ENCODE measurements at regions not wholly inside any gene's neighbourhood (a gene's known extent, or its start where the extent isn't known, plus 50 kb on each side); places are given as distances from the start of the nearest gene placed in this dataset.

DNA sequence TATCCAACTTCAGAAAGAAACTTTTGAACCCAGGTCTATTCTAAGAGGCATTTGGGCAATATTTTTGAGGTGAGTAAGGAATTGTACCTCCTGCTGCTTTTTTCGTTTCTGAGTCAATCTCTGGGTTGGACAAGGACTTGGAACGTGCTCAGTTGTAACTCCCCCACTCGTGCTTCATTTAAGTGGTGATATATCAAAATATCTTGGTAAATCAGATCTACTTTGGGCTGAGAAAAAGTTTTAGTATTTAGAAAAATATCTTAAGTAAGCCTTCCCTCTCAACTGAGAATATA, 728.9 kb downstream of the EFNB2 start:
- no peak for DNase-seq (ENCODE audit: low read depth in 2 of 3, low spot score in 1 of 3)

- DNase-seq (ENCODE audit: low read depth in 2 of 3, low spot score in 1 of 3): no peak
Measured at GRCh38 chr13:105805892-105806627, 729.4 kb downstream of the EFNB2 start.

DNA sequence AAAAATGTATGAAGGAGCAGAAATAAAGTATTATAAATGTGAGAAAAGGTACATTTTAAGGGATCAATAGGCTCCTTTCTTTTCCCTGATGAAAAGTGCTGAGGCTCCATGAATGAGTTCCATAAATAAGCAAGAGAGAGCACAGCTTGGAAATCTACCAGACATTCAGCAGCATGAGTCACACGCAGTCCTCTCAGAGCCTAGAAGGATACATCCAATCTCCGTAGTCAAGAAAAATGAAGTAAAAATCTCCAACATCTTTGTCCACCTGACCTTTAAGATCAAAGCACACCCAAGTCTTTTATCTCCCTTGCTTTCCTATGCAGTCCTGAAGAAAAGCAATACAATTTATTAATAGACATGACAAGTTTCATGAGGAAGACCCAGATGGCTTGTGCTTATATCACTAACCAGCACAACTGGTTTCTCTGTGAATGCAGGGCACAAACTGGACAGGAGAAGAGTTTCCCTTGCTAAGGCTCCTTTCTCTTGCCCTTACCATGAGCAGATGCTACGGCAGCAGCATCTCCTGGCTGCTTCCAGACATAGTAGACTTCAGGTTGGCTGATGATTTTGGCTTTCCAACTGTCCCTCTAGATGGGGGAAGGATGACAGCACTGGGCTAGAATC, 730.8 kb downstream of the EFNB2 start:
- DNase-seq (ENCODE audit: low read depth in 2 of 3, low spot score in 1 of 3): no peak

GRCh38 chr13:105799155-105799554, 736.3 kb downstream of the EFNB2 start:
- no peak for DNase-seq (ENCODE audit: low read depth in 2 of 3, low spot score in 1 of 3)

DNA sequence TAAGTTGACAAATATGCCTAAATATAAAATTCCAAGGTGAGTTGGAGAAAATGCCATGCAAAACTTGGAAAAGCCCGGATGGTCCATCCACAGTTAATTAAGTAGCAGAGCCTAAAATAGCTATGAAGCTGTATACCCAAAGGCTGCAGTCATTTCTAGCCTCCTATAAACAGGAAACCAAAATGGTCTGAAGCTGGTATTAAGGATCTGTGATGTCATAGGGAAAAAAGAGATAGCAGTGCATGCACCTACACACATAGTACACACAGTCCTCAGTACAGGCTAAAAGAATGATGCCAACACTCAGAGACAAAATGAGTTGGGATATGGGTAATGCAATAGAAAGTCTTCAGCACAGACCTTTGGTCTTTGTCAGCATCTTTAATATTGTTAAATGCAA, 736.9 kb downstream of the EFNB2 start:
- no peak for DNase-seq (ENCODE audit: low read depth in 2 of 3, low spot score in 1 of 3)

- no peak for DNase-seq (ENCODE audit: low read depth in 2 of 3, low spot score in 1 of 3)
Measured at GRCh38 chr13:105796081-105796480, 739.4 kb downstream of the EFNB2 start.

DNA sequence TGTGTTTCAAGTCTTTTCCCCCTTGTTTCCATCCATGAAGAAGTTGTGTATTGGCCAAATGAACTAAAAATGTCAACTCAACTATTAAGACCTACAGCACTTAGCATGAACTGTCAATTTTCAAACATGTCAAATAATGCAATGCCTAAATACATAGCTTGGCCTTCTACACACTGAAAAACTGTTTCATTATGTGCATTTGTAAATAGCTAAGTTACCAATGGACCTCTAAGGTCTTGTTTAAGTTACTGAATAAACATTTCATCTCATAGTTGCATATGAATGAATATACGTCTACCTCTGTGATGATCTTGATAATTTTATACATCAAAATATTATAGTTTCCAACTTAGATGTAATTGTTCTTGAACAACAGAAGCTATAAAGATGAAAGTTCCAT, 744.5 kb downstream of the EFNB2 start:
- no peak for DNase-seq (ENCODE audit: low read depth in 2 of 3, low spot score in 1 of 3)

DNA sequence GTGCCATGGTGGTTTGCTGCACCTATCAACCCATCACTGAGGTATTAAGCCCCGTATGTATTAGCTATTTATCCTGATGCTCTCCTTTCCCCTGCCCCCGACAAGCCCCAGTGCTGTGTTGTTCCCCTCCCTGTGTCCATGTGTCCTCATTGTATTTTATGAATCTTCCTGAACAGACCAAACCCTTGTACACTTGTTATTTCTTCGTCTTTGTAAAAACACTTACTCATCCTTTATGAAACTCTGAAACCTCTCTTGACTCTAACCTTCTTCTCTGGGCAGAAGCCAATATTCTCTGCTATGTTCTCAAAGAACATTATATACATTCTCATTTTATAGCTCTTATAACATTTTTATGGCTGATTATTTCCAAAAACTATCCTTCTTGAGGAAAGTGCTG, 746.9 kb downstream of the EFNB2 start:
- DNase-seq (ENCODE audit: low read depth in 2 of 3, low spot score in 1 of 3): no peak

DNA sequence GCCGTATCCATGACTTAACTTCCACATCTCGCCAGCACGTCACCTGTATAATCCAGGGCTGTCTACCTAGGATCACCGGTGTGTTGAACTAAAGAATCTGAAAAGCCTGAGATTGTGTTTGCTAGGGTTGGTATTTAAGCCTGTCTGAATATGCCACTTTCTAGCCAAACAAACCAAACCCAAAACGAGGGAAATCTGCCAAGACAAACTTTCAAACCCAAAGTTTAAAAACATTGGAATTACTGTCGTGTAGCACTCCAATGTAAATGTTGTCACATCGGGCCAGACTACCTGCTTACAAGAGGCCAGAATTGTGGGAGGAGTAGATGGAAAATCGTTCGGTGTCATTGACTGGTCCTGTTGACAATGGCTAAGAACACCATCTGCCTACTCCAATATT, 747.8 kb downstream of the EFNB2 start:
- no peak for DNase-seq (ENCODE audit: low read depth in 2 of 3, low spot score in 1 of 3)

- DNase-seq (ENCODE audit: low read depth in 2 of 3, low spot score in 1 of 3): no peak
Measured at GRCh38 chr13:105785436-105785835, 750.0 kb downstream of the EFNB2 start.

GRCh38 chr13:105783261-105783660, 752.2 kb downstream of the EFNB2 start:
- no peak for DNase-seq (ENCODE audit: low read depth in 2 of 3, low spot score in 1 of 3)

DNA sequence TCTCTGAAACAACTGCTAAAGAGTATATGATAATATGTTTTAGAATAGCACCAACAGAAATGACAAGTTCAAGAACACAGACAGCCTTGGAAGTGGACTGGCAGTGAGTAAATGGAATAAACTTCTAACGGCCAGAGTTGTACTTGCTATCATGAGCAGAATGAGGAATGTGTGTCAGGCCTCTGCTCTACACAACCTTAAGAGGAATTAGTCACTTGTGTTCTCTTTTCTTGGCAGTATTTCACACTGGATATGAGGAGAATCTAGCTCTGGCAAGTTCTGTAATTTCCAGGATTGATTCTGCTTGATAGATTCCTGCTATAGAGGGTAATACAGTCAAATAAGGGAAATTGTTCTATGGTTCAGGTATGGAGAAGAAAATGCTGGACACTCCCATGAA, 757.3 kb downstream of the EFNB2 start:
- no peak for DNase-seq (ENCODE audit: low read depth in 2 of 3, low spot score in 1 of 3)

DNA sequence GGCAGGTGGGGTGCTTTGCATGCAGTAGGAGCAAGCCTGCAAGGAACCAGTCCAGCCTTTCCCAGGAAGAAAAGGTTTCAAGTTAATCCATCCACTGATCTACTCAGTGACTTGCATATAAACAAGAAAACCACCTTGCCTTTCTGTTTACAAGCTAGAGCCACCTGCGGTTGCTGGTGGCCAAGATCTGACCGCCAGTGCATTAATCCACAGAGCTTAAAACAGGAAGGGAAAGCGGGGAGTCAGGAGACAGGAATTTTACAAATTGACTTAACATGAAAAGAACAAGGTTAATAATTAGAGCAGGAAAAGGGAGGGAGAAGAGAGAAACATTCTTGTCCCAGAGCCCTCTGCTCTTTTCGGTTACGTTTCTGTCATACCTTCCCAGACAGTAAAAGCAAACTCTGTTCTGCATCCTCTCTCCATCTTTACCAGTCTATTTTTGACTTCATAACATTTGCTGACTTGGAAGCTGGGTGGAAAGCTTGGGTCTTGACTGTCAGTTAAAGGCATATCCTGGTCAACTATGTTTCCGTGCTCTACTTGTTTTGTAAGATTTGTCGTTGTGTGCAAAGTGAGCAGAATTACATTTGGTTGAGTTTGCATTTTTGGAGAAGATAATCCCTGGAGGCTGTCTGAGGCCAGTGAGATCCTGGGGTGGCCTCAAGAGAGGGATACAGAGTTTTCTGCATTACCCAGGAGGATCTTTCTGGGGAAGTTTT, 760.6 kb downstream of the EFNB2 start:
- no peak for DNase-seq (ENCODE audit: low read depth in 2 of 3, low spot score in 1 of 3)

GRCh38 chr13:105773863-105774538, 761.5 kb downstream of the EFNB2 start:
- no peak for DNase-seq (ENCODE audit: low read depth in 2 of 3, low spot score in 1 of 3)

DNA sequence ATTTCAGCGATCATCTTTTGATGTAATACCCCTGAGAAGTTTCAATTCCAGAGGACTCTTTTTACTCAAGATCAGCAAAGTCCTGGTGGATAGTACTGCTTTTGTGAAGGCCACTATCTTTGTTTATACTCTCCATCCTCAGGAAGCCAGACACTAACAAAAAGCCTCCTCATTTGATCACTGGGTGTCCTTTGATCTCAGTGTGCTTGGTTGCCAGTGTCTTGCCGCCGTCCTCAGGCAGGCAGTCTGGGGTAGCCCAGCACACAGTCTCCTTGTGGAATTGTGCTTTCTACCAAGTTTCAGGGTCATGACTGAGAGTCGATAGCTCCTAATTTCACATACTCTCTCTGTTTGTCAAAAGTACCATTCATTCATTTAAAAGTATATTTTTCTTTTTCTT, 762.2 kb downstream of the EFNB2 start:
- no peak for DNase-seq (ENCODE audit: low read depth in 2 of 3, low spot score in 1 of 3)

DNA sequence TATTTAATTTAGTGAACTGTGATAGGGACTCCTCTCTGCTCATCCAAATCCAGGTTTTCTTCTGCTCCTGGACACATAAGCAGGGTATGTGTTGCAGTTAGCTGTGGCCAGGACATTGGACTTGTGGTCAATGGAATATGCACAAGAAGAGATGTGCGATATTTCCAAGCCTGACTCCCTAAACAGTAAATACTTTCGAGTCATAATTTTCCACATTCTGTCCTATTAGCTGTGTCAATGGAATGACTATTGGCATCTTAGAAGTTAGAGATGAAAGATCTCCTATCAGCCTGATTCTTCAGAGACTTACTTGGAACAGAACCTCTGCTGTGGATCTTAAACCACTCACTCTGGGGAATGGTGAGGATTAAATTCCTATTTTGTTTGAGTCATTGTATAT, 771.0 kb downstream of the EFNB2 start:
- no peak for DNase-seq (ENCODE audit: low read depth in 2 of 3, low spot score in 1 of 3)

GRCh38 chr13:105763851-105764250, 771.6 kb downstream of the EFNB2 start:
- no peak for DNase-seq (ENCODE audit: low read depth in 2 of 3, low spot score in 1 of 3)

DNA sequence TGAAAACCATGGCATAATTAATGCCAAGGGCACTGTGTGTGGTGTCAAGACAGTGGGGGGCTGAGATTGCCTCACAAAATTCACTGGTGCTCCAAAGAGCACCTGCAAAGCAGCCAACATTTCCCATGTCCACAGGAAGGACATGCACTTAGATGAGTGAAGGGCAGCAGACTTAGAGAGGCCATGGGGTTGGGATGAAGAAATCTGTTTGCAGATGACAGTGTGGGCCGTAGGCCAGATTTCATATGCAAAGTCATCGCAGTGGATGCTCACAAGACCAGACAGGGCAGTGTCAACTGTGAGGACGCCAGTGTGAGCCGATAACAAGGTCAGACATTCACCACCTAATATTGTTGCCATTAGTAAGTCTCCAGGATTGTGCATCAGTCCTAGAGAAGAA, 773.4 kb downstream of the EFNB2 start:
- DNase-seq (ENCODE audit: low read depth in 2 of 3, low spot score in 1 of 3): no peak

DNA sequence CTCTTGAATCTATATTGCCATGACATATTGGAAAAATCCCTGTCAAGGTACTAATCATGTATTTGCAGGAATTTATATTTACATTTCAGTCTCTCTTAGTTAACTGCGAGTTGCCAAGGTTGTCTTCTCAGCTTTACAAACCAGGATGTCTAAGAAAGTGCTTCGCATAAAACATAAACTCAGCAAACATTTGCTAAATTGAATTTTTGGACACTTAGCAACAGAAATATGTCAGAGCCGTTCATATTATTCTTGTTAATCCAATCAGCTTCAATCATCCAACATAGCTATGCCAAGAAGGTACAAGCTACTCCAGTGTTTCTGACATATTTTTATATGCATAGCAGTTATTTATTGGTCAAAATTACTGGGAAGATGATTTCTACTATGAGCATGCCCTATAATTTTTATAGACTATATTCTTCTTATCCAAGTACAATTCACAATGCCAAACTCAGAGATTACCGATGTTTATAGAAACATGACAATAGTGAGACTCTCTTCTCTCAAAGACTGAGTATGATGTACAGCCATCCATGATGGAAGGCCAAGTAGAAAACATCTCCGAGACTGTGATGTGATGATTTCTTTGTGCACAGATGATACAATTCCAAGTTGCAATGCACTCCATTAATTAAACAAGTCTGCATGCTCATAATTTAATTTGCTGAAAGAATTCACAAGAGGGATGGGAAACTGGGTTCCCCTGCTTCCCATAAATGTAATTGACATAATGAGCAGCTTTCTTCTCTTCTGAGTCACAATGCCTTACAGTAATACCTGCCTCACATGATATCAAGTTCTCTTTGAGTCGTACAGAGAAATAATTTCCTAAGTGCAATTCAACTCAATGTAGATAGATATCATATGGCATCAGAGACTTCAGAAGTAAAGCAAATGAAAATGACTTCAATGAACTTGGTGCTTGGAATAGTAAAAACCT, 776.3 kb downstream of the EFNB2 start:
- no peak for DNase-seq (ENCODE audit: low read depth in 2 of 3, low spot score in 1 of 3)

GRCh38 chr13:105740739-105741138, 794.7 kb downstream of the EFNB2 start:
- no peak for DNase-seq (ENCODE audit: low read depth in 2 of 3, low spot score in 1 of 3)

GRCh38 chr13:105737688-105738087, 797.8 kb downstream of the EFNB2 start:
- no peak for DNase-seq (ENCODE audit: low read depth in 2 of 3, low spot score in 1 of 3)
